GM23248 (cell line): ENCODE measurements at regions not wholly inside any gene's neighbourhood (a gene's known extent, or its start where the extent isn't known, plus 50 kb on each side); places are given as distances from the start of the nearest gene placed in this dataset.

Experiments
- DNase-seq: peaks from one replicate; pipeline ENCODE4 v3.0.0-alpha.2; 2015
- H2AFZ ChIP-seq: fragments of 200-600 bp; sonication (generic); 2 replicates; pipeline ENCODE4 v1.6.1; 2016; ENCODE audit warnings: antibody characterized with exemption
- H3F3A ChIP-seq: fragments of 200-600 bp; sonication (generic); 2 replicates; pipeline ENCODE4 v1.6.1; 2016; ENCODE audit warnings: mild to moderate bottlenecking, antibody characterized with exemption, mixed run types; ENCODE audit not compliant: insufficient read depth
- H3K27ac ChIP-seq: fragments of 200-600 bp; sonication (generic); 2 replicates; pipeline ENCODE4 v1.5.1; 2016; ENCODE audit warnings: mild to moderate bottlenecking
- H3K27me3 ChIP-seq: fragments of 200-600 bp; sonication (generic); replicated peaks from 2 replicates; pipeline ENCODE4 v1.6.1; 2016; ENCODE audit warnings: mild to moderate bottlenecking; ENCODE audit not compliant: insufficient read depth
- H3K36me3 ChIP-seq: fragments of 200-600 bp; sonication (generic); 2 replicates; pipeline ENCODE4 v1.6.1; 2016; ENCODE audit warnings: low read depth, mild to moderate bottlenecking
- H3K4me1 ChIP-seq: fragments of 200-600 bp; sonication (generic); 2 replicates; pipeline ENCODE4 v1.6.1; 2016; ENCODE audit warnings: mild to moderate bottlenecking; ENCODE audit not compliant: insufficient read depth
- H3K4me2 ChIP-seq: fragments of 200-600 bp; sonication (generic); one replicate; pipeline ENCODE4 v1.6.1; 2016; ENCODE audit warnings: mild to moderate bottlenecking; ENCODE audit not compliant: unreplicated experiment
- H3K4me3 ChIP-seq: fragments of 200-600 bp; sonication (generic); 2 replicates; pipeline ENCODE4 v1.5.1; 2016; ENCODE audit warnings: mild to moderate bottlenecking
- H3K79me2 ChIP-seq: fragments of 200-600 bp; sonication (generic); 2 replicates; pipeline ENCODE4 v1.6.1; 2016; ENCODE audit warnings: mild to moderate bottlenecking; ENCODE audit not compliant: insufficient read depth
- H3K9ac ChIP-seq: fragments of 200-600 bp; sonication (generic); 2 replicates; pipeline ENCODE4 v1.6.1; 2016; ENCODE audit warnings: mild to moderate bottlenecking
- H3K9me2 ChIP-seq: fragments of 200-600 bp; sonication (generic); 2 replicates; pipeline ENCODE4 v1.6.1; 2016; ENCODE audit warnings: mixed run types, mild to moderate bottlenecking, moderate library complexity; ENCODE audit not compliant: insufficient read depth
- H3K9me3 ChIP-seq: fragments of 200-600 bp; sonication (generic); one replicate; pipeline ENCODE4 v1.6.1; 2017; ENCODE audit warnings: low read depth
- H4K20me1 ChIP-seq: fragments of 200-600 bp; sonication (generic); 2 replicates; pipeline ENCODE4 v1.6.0; 2016; ENCODE audit not compliant: insufficient read depth
- EZH2 ChIP-seq: fragments of 200-600 bp; sonication (generic); IDR thresholded peaks from 2 replicates; pipeline ENCODE4 v1.6.1; 2018; ENCODE audit warnings: antibody characterized with exemption, mild to moderate bottlenecking; ENCODE audit not compliant: insufficient read depth, poor library complexity, severe bottlenecking
- EZH2phosphoT487 ChIP-seq: fragments of 200-600 bp; sonication (generic); IDR thresholded peaks from 2 replicates; pipeline ENCODE4 v1.6.1; 2018; ENCODE audit warnings: antibody characterized with exemption, moderate library complexity, mild to moderate bottlenecking, low read depth; ENCODE audit not compliant: insufficient read depth
- WGBS, 2 experiments: methylation state at CpG; one replicate each; pipeline ENCODE4 v1.1.6; 2015 to 2017; ENCODE audit warnings: low lambda C conversion rate in 2 of 2, low coverage in 1 of 2; ENCODE audit errors: missing lambda C conversion rate in 2 of 2; 5-methylcytosine and 5-hydroxymethylcytosine counted together
- in situ Hi-C: fragments of 300-500 bp; cut with MboI; formaldehyde crosslinking; loops from 2 replicates; pipeline ENCODE4 v1.15.0; 2020

DNA sequence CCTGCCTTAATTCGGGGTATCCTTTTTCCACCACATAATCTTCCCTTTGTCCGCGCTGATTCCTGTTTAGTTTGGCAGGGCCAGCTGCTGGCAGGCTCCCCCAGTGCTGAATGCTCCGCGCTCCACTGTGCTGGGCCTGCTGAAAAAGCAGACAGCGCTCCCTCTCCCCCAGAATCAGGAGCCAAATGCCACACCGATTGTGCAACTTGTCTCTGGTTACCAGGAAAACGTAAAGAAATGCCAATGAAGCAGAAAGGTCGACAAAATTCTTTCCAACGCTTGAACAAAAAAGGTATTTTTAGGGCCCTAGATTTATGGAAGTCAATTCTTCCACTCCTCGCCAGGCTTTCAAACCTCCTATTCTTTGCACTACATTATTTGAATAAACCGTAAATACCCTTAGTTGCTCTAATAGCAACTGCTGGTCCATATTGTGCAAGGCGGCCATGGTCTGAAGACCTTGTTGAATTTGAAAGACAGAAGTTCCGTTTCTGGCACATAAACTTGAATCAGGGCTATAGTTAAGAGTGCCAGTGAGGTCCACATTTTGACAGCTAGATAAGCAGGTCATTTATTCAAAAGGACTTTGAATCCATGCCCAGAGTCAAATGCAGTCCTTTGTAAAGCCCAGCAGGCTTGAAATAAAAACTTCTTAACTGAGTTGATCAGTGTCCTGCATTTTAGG lies 206.7 kb upstream of the RFC3 start:
- no peak overlapping the region for H3K4me2 ChIP-seq
- in situ Hi-C loops: no loop called here

DNA sequence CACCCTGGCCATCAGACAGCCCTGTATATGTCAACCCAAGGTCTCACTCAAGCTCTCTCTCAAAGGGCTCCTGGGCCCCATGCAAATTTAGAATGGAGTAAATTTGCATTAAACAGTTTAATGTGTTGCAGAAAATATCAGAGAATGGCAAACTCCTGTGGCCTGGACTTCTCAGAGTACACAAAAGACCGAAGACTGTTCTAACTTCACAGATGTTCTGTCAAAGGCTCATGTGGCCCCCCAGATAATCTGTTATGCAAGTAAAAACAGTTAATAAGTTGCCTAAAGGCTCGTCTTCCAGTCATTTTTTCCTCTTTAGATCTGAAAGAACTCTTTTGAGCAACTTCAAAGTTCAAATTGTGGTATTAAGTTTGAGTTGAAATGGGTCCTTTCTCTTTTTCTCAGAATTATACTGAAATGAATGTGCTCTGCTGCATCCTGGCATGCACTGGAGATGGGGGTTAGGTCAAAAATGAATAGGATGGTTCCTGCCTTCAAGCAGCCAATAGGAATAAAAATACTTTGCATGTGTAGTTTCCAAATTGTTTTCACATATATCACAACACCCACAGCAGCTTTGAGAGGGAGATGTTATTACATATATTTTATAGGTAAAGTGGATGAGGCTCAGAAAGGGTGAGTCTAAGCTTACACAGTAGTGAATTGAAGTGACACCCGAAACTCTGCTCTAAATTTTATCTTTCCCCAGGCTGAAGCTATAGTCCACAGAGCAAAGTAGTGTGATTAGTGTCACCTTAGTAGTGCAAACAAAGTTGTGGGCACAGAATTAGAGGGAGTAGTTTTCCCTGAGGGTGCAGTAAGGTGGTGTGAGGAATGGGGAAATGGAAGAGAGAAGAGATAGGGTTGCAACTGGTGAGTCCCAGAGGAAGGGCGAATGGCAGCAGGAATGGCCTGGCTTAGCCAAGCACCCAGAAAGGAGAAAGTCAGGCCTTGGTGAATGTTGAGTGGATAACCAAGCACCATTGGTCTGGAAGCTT lies 205.0 kb upstream of the RFC3 start:
- H3K4me2 ChIP-seq: no peak overlapping the region
- H4K20me1 ChIP-seq: no peaks in the 10 kb centered on the region
- H3K9me2 ChIP-seq: no peaks in the 10 kb centered on the region
- TF ChIP-seq EZH2 (no peak), EZH2phosphoT487 (no peak)
- no peaks in the 10 kb centered on the region for H3K27me3 ChIP-seq
- H3K4me1 ChIP-seq: no peaks in the 10 kb centered on the region
- in situ Hi-C loops: no loop called here
- no peak overlapping the region for H3K4me3 ChIP-seq
- H3K9me3 ChIP-seq: no peaks in the 10 kb centered on the region
- no peak for DNase-seq
- H3K9ac ChIP-seq: no peak overlapping the region
- H2AFZ ChIP-seq: no peak overlapping the region
- H3K79me2 ChIP-seq: no peaks in the 10 kb centered on the region
- no peak overlapping the region for H3K27ac ChIP-seq
- no peaks in the 10 kb centered on the region for H3K36me3 ChIP-seq
- H3F3A ChIP-seq: no peaks in the 10 kb centered on the region
- 68 to 83% methylated on average over 4 of the region's 4 CpGs for WGBS, 2 experiments

More for the DNA sequence above, 206.7 kb upstream of the RFC3 start:
- Histone ChIP-seq H3K4me3 (no peak overlapping the region), H3K27me3 (no peaks in the 10 kb centered on the region), H3K27ac (no peak overlapping the region), H3K9me2 (no peaks in the 10 kb centered on the region), H3K79me2 (no peaks in the 10 kb centered on the region), H3K4me1 (no peaks in the 10 kb centered on the region), H3K36me3 (no peaks in the 10 kb centered on the region), H3K9ac (no peak overlapping the region), H2AFZ (no peak overlapping the region), H3K9me3 (no peaks in the 10 kb centered on the region), H4K20me1 (no peaks in the 10 kb centered on the region), H3F3A (no peaks in the 10 kb centered on the region)
- WGBS, 2 experiments: 95% methylated on average over 14 of the region's 14 CpGs
- DNase-seq: no peak
- TF ChIP-seq EZH2: no peak
- TF ChIP-seq EZH2phosphoT487: no peak

DNA sequence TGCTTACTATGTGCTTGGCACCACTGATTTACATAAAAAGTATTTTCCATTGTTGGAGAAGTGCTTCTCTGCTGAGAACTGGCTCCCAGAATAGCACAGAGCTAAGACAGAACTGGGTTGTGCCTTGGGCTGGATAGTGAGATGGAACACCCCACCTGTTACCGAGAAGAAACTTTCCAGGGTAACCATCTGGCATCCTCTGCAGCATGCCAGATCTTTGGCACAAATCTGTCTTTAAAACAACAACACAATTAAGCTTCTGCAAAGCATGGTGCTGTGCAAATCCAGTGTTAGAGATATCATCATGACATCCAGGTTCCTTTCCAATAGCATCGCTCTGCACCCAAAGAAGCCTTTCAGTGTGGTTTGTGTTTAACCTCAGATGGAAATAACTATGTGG lies 202.5 kb upstream of the RFC3 start:
- no peaks in the 10 kb centered on the region for H3K9me3 ChIP-seq
- TF ChIP-seq EZH2phosphoT487 (no peak), EZH2 (no peak)

DNA sequence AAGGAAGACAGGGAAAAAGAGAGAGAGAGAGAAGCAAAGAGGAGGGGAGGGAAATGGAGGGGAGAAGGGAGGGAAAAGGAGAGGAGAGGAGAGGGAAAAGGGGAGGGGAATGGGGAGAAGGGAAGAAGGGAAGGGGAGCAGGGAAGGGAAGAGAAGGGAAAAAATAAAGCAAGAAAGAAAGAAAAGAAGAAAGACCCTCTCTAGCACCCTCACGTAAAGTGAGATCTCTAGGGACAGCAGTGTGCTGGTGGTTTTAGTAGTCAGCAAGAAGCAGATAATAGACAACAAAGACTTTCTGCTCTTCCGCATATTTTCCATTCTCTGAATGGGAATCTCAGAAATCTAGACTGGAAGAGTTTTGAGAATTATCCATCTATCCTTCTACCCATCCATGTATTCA lies 201.8 kb upstream of the RFC3 start:
- H3K9me3 ChIP-seq: no peaks in the 10 kb centered on the region
- H3K36me3 ChIP-seq: no peaks in the 10 kb centered on the region
- 72 to 93% methylated on average over 2 of the region's 2 CpGs for WGBS, 2 experiments

More for the DNA sequence above, 202.5 kb upstream of the RFC3 start:
- Histone ChIP-seq H2AFZ (no peak overlapping the region), H3K4me3 (no peak overlapping the region), H3K9me2 (no peaks in the 10 kb centered on the region), H4K20me1 (no peaks in the 10 kb centered on the region), H3K27ac (no peak overlapping the region), H3K36me3 (no peaks in the 10 kb centered on the region), H3K4me1 (no peaks in the 10 kb centered on the region), H3K9ac (no peak overlapping the region), H3K27me3 (no peaks in the 10 kb centered on the region), H3F3A (no peaks in the 10 kb centered on the region), H3K4me2 (no peak overlapping the region), H3K79me2 (no peaks in the 10 kb centered on the region)
- in situ Hi-C loops: no loop called here
- 47 to 53% methylated on average over 2 of the region's 2 CpGs for WGBS, 2 experiments
- DNase-seq: no peak

More for the DNA sequence above, 201.8 kb upstream of the RFC3 start:
- Histone ChIP-seq H3K4me1 (no peaks in the 10 kb centered on the region), H3K27ac (no peak overlapping the region), H3K4me3 (no peak overlapping the region), H4K20me1 (no peaks in the 10 kb centered on the region), H2AFZ (no peak overlapping the region), H3K79me2 (no peaks in the 10 kb centered on the region), H3K9ac (no peak overlapping the region), H3K4me2 (no peak overlapping the region), H3K9me2 (no peaks in the 10 kb centered on the region), H3F3A (no peaks in the 10 kb centered on the region), H3K27me3 (no peaks in the 10 kb centered on the region)
- in situ Hi-C loops: no loop called here
- TF ChIP-seq EZH2phosphoT487 (no peak), EZH2 (no peak)
- no peak for DNase-seq
